Thymus (tissue), 11 donors: ENCODE measurements at regions not wholly inside any gene's neighbourhood (a gene's known extent, or its start where the extent isn't known, plus 50 kb on each side); places are given as distances from the start of the nearest gene placed in this dataset.

Source experiments
- DNase-seq, 9 donors: peaks; one replicate each; pipeline ENCODE4 v3.0.0-alpha.2; 2013; ENCODE audit warnings: low spot score in 9 of 9, low read depth in 6 of 9, missing footprints in 1 of 9
- H3K27ac ChIP-seq, 2 donors: one replicate each; pipeline ENCODE4 v1.5.1; 2013; ENCODE audit warnings: control low read depth in 1 of 2, low read depth in 1 of 2, low read length in 1 of 2, mild to moderate bottlenecking in 1 of 2, moderate library complexity in 1 of 2
- H3K27me3 ChIP-seq, 2 donors: one replicate each; pipeline ENCODE4 v1.5.1; 2013; ENCODE audit warnings: low read length in 1 of 2; ENCODE audit not compliant: control insufficient read depth in 2 of 2, insufficient read depth in 1 of 2
- H3K36me3 ChIP-seq, 2 donors: one replicate each; pipeline ENCODE4 v1.5.1; 2013; ENCODE audit warnings: low read length in 1 of 2, mild to moderate bottlenecking in 1 of 2, moderate library complexity in 1 of 2; ENCODE audit not compliant: control insufficient read depth in 2 of 2, insufficient read depth in 2 of 2
- H3K4me1 ChIP-seq, 2 donors: one replicate each; pipeline ENCODE4 v1.5.1; 2013; ENCODE audit warnings: low read length in 2 of 2; ENCODE audit not compliant: control insufficient read depth in 2 of 2, insufficient read depth in 2 of 2
- H3K4me3 ChIP-seq, 2 donors: one replicate each; pipeline ENCODE4 v1.5.1; 2013; ENCODE audit warnings: low read length in 2 of 2, control low read depth in 1 of 2, mild to moderate bottlenecking in 1 of 2
- H3K9me3 ChIP-seq, 2 donors: one replicate each; pipeline ENCODE4 v1.5.1; 2013; ENCODE audit warnings: low read length in 1 of 2, mild to moderate bottlenecking in 1 of 2; ENCODE audit not compliant: control insufficient read depth in 2 of 2, insufficient read depth in 1 of 2
- WGBS: extraction: QIAGEN DNeasy Blood & Tissue Kit; methylation state at CpG from one replicate; pipeline ENCODE4 v1.1.7; 2013; 5-methylcytosine and 5-hydroxymethylcytosine counted together
- donor health status: healthy.

DNA sequence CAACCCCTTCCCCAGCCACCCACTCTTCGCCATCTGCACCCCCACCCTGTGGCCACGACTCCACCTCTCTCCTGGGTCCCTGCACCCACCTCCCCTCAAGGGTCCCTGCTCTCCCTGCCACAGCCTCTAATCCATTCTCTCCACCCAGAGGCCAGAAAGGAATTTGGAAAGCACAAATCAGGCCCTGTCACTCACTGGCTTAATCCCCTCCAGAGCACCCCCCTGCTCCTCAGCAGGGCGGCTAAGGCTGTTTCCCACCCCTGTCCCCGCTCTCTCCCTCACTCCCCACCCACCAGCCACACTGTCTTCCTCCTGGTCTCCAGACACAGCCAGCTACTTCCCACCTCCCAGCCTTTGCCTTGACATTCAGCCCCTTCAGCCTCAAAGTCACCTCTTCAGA lies 150.0 kb upstream of the LINGO1 start:
- no peaks in the 10 kb centered on the region for H3K4me1 ChIP-seq
- peaks cover 0 to 8% of the 10 kb centered on the region in 2 donors for H3K27me3 ChIP-seq
- no peaks in the 10 kb centered on the region for H3K36me3 ChIP-seq
- no peaks in the 10 kb centered on the region for H3K9me3 ChIP-seq
- H3K27ac ChIP-seq, result no peak overlapping the region
- H3K4me3 ChIP-seq, result no peak overlapping the region
- 89% methylated on average over 4 of the region's 4 CpGs for WGBS
- DNase-seq, result no peak

GRCh38 chr15:77781946-77782240 lies 149.2 kb upstream of the LINGO1 start:
- no peaks in the 10 kb centered on the region for H3K4me1 ChIP-seq
- H3K36me3 ChIP-seq, result no peaks in the 10 kb centered on the region
- H3K27me3 ChIP-seq, result peaks cover 0 to 8% of the 10 kb centered on the region in 2 donors
- H3K4me3 ChIP-seq, result no peak overlapping the region
- WGBS, result 90% methylated on average over 8 of the region's 8 CpGs
- no peak for DNase-seq
- H3K27ac ChIP-seq, result no peak overlapping the region
- H3K9me3 ChIP-seq, result no peaks in the 10 kb centered on the region

- H3K9me3 ChIP-seq, result no peaks in the 10 kb centered on the region
- 91% methylated on average over 16 of the region's 16 CpGs for WGBS
- H3K27ac ChIP-seq, result no peak overlapping the region
- no peaks in the 10 kb centered on the region for H3K4me1 ChIP-seq
- H3K27me3 ChIP-seq, result peaks cover 0 to 3% of the 10 kb centered on the region in 2 donors
- no peak for DNase-seq
- H3K36me3 ChIP-seq, result no peaks in the 10 kb centered on the region
- H3K4me3 ChIP-seq, result no peak overlapping the region
These were observed 148.6 kb upstream of the LINGO1 start for GRCh38 chr15:77781151-77781945.

DNA sequence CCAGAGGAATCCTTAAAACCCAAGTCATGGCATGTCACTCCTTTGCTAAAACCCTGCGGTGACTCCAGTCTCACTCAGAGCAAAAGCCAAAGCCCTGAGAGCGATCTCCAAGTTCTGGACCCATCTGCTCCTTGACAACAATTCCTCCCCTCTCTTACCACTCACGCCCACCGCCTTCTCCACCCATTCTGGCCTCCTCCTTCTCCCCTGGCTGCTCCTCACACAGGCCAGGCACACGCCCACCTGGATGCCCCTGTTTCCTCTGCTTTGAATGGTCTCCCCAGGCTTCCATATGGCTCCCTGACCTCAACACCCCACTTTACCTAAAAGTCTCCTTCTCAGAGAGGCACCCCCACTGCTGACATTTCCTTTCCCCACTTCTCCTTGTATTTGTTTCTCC lies 146.1 kb upstream of the LINGO1 start:
- Histone ChIP-seq H3K4me1 (no peaks in the 10 kb centered on the region), H3K4me3 (no peak overlapping the region), H3K36me3 (no peaks in the 10 kb centered on the region), H3K27ac (no peak overlapping the region), H3K27me3 (peaks cover 0 to under 1% of the 10 kb centered on the region in 2 donors), H3K9me3 (no peaks in the 10 kb centered on the region)
- DNase-seq, result no peak
- WGBS, result 93% methylated on average over 5 of the region's 5 CpGs

DNA sequence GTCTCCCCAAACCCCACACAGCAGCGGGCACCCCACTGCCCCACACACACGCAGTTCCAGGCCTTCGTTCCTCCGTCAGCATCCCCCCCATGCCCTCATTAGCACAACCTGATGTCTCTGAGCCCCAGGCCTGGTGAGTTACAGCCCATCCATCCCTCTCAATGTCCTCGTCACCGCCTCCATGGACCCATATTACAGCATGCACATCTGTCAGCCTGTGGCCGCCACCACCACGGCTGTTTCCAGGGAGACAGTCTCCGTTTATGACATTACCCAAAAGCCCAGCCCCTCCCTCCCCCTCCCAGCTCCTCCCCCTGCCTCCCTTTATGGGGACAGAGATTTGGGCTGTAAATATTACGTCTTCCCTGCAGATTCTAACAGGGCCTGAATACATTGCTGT lies 143.1 kb upstream of the LINGO1 start:
- no peak for DNase-seq
- no peaks in the 10 kb centered on the region for H3K4me1 ChIP-seq
- no peaks in the 10 kb centered on the region for H3K36me3 ChIP-seq
- 88% methylated on average over 10 of the region's 10 CpGs for WGBS
- no peak overlapping the region for H3K4me3 ChIP-seq
- H3K27ac ChIP-seq, result no peak overlapping the region
- H3K27me3 ChIP-seq, result no peaks in the 10 kb centered on the region
- H3K9me3 ChIP-seq, result no peaks in the 10 kb centered on the region

DNA sequence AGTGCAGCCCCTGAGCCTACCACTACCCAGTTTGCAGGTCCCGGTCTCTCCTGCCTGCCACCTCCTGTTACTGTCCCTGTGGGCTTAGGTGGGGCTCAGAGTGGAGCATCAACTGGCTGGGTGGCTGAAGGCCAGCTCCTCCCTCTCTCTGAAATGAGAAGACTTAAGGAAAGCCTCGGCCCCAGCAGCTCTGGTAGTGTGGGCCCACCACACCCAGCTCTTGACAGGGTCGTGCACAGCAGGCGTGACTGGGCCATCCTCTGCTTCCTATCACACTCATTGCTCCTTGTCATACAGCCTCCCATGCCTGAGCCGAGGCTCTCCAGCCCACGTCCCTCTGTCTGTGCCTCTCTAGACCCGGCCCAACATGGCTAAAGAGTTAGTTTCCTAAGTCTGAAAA lies 142.7 kb upstream of the LINGO1 start:
- no peaks in the 10 kb centered on the region for H3K4me1 ChIP-seq
- no peaks in the 10 kb centered on the region for H3K36me3 ChIP-seq
- no peak for DNase-seq
- H3K4me3 ChIP-seq, result no peak overlapping the region
- no peaks in the 10 kb centered on the region for H3K27me3 ChIP-seq
- H3K27ac ChIP-seq, result no peak overlapping the region
- WGBS, result 86% methylated on average over 7 of the region's 7 CpGs
- H3K9me3 ChIP-seq, result no peaks in the 10 kb centered on the region

GRCh38 chr15:77774350-77774749 lies 141.6 kb upstream of the LINGO1 start:
- DNase-seq, result no peak
- H3K27me3 ChIP-seq, result peaks cover 0 to under 1% of the 10 kb centered on the region in 2 donors
- H3K27ac ChIP-seq, result no peak overlapping the region
- H3K4me3 ChIP-seq, result no peak overlapping the region
- no peaks in the 10 kb centered on the region for H3K9me3 ChIP-seq
- H3K36me3 ChIP-seq, result no peaks in the 10 kb centered on the region
- WGBS, result 93% methylated on average over 8 of the region's 8 CpGs
- no peaks in the 10 kb centered on the region for H3K4me1 ChIP-seq

DNA sequence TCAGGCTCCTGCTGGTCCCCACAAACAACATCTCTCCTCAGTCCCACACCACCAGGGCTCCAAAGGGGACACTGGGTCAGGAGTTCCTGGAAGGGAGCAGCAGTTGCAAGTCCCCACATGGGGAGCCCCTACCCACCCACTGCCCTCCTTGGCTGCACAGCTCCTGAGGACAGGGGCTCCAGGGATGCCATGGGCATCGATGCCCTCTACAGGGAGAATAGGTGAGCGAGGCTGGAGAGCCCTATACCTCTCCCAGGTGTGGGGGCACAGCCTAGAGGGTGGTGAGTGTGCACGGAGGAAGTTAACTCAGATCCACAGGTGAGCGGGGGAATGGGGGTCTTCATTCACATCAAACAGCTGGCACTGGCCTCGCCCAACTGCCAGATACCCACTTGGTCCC lies 141.2 kb upstream of the LINGO1 start:
- Histone ChIP-seq H3K9me3 (no peaks in the 10 kb centered on the region), H3K27ac (no peak overlapping the region), H3K36me3 (no peaks in the 10 kb centered on the region), H3K27me3 (peaks cover 0 to 3% of the 10 kb centered on the region in 2 donors), H3K4me3 (no peak overlapping the region), H3K4me1 (no peaks in the 10 kb centered on the region)
- WGBS, result 89% methylated on average over 5 of the region's 5 CpGs
- DNase-seq, result no peak

DNA sequence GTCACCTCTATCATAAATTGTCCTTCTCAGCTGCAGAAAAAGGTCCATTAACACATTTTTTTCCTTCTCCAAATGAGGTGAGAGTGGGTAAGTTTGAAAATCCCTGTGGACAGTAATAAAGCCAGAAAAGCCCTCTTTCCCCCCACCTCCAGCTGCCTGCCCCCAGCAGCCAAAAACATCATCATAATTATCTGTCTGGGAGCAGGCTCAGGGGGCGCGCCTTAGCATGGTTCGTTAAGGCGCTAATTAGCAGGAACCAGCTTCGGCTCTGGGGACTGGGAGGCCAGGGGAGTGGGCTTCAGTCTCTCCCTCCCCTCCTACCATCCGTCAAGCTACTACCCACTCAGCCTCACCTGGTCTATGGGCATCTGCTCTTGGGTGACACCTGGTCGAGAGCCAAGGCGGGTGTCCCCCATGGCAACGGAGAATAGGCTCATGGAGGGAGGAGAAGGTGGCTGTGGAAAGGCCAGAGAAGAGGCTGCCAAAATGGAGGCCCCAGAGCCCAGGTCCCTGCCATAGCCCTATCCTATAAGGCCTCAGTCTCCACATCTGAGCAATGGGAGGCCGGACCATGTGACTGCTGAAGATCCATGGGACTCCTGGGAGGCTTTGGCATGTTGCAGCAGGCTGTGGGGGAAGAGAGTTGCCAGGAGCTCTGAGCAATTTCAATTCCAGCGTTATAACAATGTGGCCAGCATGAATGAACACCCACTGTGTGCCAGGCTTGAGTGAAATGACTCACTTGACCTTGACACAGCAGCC lies 140.1 kb upstream of the LINGO1 start:
- H3K4me3 ChIP-seq, result no peak overlapping the region
- H3K4me1 ChIP-seq, result no peaks in the 10 kb centered on the region
- WGBS, result 89% methylated on average over 11 of the region's 11 CpGs
- H3K27ac ChIP-seq, result no peak overlapping the region
- no peak for DNase-seq
- no peaks in the 10 kb centered on the region for H3K36me3 ChIP-seq
- no peaks in the 10 kb centered on the region for H3K9me3 ChIP-seq
- H3K27me3 ChIP-seq, result peaks cover 0 to 14% of the 10 kb centered on the region in 2 donors
